Parathyroid adenoma (tissue), 2 donors: ENCODE measurements at regions not wholly inside any gene's neighbourhood (a gene's known extent, or its start where the extent isn't known, plus 50 kb on each side); places are given as distances from the start of the nearest gene placed in this dataset.

Experiments
- H2AFZ ChIP-seq: fragments of 300-600 bp; sonication (generic); one replicate; pipeline ENCODE4 v1.7.0; 2017; ENCODE audit warnings: antibody characterized with exemption, mild to moderate bottlenecking
- H3K27ac ChIP-seq: fragments of 300-600 bp; sonication (generic); one replicate; pipeline ENCODE4 v1.7.0; 2017
- H3K27me3 ChIP-seq: fragments of 300-600 bp; sonication (generic); one replicate; pipeline ENCODE4 v1.7.0; 2017; ENCODE audit warnings: low read length; ENCODE audit not compliant: control insufficient read depth, insufficient read depth
- H3K36me3 ChIP-seq: fragments of 300-600 bp; sonication (generic); one replicate; pipeline ENCODE4 v1.7.0; 2017; ENCODE audit warnings: low read length; ENCODE audit not compliant: control insufficient read depth, insufficient read depth
- H3K4me1 ChIP-seq: fragments of 300-600 bp; sonication (generic); one replicate; pipeline ENCODE4 v1.7.0; 2017; ENCODE audit warnings: control low read depth
- H3K4me2 ChIP-seq: fragments of 300-600 bp; sonication (generic); one replicate; pipeline ENCODE4 v1.7.0; 2017; ENCODE audit warnings: low read length
- H3K4me3 ChIP-seq: fragments of 300-600 bp; sonication (generic); one replicate; pipeline ENCODE4 v1.7.0; 2017; ENCODE audit warnings: low read depth, low read length
- H3K79me2 ChIP-seq: fragments of 300-600 bp; sonication (generic); one replicate; pipeline ENCODE4 v1.7.0; 2017; ENCODE audit warnings: control low read depth
- H3K9ac ChIP-seq: fragments of 300-600 bp; sonication (generic); one replicate; pipeline ENCODE4 v1.7.0; 2017; ENCODE audit warnings: mild to moderate bottlenecking
- H3K9me3 ChIP-seq: fragments of 300-600 bp; sonication (generic); one replicate; pipeline ENCODE4 v1.7.0; 2017; ENCODE audit warnings: low read length; ENCODE audit not compliant: control insufficient read depth
- CTCF ChIP-seq: fragments of 300-600 bp; sonication (generic); IDR thresholded peaks from one replicate; pipeline ENCODE4 v1.7.0; 2017; ENCODE audit warnings: antibody characterized with exemption, mild to moderate bottlenecking
- donor health status: primary hyperparathyroidism.

GRCh38 chr7:106465704-106466468 lies 181.1 kb upstream of the NAMPT start:
- Histone ChIP-seq H3K4me2 (no peak overlapping the region), H2AFZ (peak overlapping the region; percentile 12), H3K36me3 (no peaks in the 10 kb centered on the region), H3K27ac (no peak overlapping the region), H3K4me1 (no peaks in the 10 kb centered on the region), H3K9ac (no peak overlapping the region), H3K4me3 (no peak overlapping the region), H3K79me2 (no peaks in the 10 kb centered on the region), H3K27me3 (no peaks in the 10 kb centered on the region), H3K9me3 (no peaks in the 10 kb centered on the region)
- TF ChIP-seq CTCF: no peak

GRCh38 chr7:106464651-106465050 lies 179.9 kb upstream of the NAMPT start:
- Histone ChIP-seq H3K9ac (no peak overlapping the region), H3K9me3 (no peaks in the 10 kb centered on the region), H3K4me1 (no peaks in the 10 kb centered on the region), H3K27me3 (no peaks in the 10 kb centered on the region), H3K79me2 (no peaks in the 10 kb centered on the region), H2AFZ (no peak overlapping the region), H3K4me3 (no peak overlapping the region), H3K36me3 (no peaks in the 10 kb centered on the region), H3K4me2 (no peak overlapping the region), H3K27ac (no peak overlapping the region)
- TF ChIP-seq CTCF: no peak

- Histone ChIP-seq H3K9me3 (no peaks in the 10 kb centered on the region), H3K36me3 (no peaks in the 10 kb centered on the region), H3K79me2 (no peaks in the 10 kb centered on the region), H3K4me2 (no peak overlapping the region), H3K4me3 (no peak overlapping the region), H3K27ac (no peak overlapping the region), H2AFZ (no peak overlapping the region), H3K27me3 (no peaks in the 10 kb centered on the region), H3K4me1 (no peaks in the 10 kb centered on the region), H3K9ac (no peak overlapping the region)
- TF ChIP-seq CTCF: no peak
These were observed 179.2 kb upstream of the NAMPT start for GRCh38 chr7:106463851-106464611.

GRCh38 chr7:106462914-106463482 lies 178.2 kb upstream of the NAMPT start:
- Histone ChIP-seq H3K9ac (no peak overlapping the region), H3K4me2 (no peak overlapping the region), H3K27ac (no peak overlapping the region), H3K36me3 (no peaks in the 10 kb centered on the region), H2AFZ (no peak overlapping the region), H3K4me1 (no peaks in the 10 kb centered on the region), H3K4me3 (no peak overlapping the region), H3K27me3 (no peaks in the 10 kb centered on the region), H3K79me2 (no peaks in the 10 kb centered on the region), H3K9me3 (no peaks in the 10 kb centered on the region)
- TF ChIP-seq CTCF: no peak
